Ishikawa (cell line): ENCODE measurements at regions not wholly inside any gene's neighbourhood (a gene's known extent, or its start where the extent isn't known, plus 50 kb on each side); places are given as distances from the start of the nearest gene placed in this dataset.

Experiments used
- EP300 ChIP-seq: IDR thresholded peaks from 2 replicates; pipeline ENCODE4 v1.6.1; 2012; ENCODE audit warnings: borderline replicate concordance
- RAD21 ChIP-seq: IDR thresholded peaks from 2 replicates; pipeline ENCODE4 v1.6.1; 2012; ENCODE audit warnings: low read depth
- REST ChIP-seq: IDR thresholded peaks from 2 replicates; pipeline ENCODE4 v1.6.1; 2012; ENCODE audit warnings: low read depth, mild to moderate bottlenecking
- TAF1 ChIP-seq: IDR thresholded peaks from 2 replicates; pipeline ENCODE4 v1.6.1; 2012; ENCODE audit warnings: low read depth, mild to moderate bottlenecking
- TCF12 ChIP-seq: IDR thresholded peaks from 2 replicates; pipeline ENCODE4 v1.6.1; 2012; ENCODE audit warnings: low read depth
- ZBTB7A ChIP-seq: IDR thresholded peaks from 2 replicates; pipeline ENCODE4 v1.6.1; 2012; ENCODE audit warnings: low read depth
- TF ChIP-seq, protein P1 (sequence below): IDR thresholded peaks from 2 replicates; pipeline ENCODE4 v1.6.1; 2012
- TF ChIP-seq, protein P2 (sequence below): IDR thresholded peaks from 2 replicates; pipeline ENCODE4 v1.6.1; 2012

DNA sequence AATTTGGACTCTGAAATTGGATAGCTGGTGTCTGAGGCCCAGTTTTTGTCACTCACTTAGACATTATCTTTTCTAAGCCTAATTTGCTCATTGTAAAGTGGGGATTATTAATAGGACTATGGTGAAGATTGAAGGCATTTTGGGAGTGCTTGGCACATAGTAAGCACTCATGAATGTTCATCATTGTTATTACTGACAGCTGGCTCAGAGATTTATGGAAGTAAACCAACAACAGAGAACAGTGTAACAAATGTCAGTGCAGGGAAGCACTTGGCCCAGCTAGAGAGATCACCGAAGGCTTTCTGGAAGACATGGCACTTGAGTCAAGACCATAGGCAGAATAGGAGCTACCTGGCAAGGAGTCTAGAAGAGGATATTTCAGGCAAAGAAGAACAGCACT is 92.3 kb downstream of the RFC3 start:
- no peak for TF ChIP-seq ZBTB7A
- no peak for TF ChIP-seq REST
- TF ChIP-seq, protein P1, sequence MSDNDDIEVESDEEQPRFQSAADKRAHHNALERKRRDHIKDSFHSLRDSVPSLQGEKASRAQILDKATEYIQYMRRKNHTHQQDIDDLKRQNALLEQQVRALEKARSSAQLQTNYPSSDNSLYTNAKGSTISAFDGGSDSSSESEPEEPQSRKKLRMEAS, result no peak
- TF ChIP-seq TCF12, result no peak
- TF ChIP-seq RAD21, result no peak
- no peak for TF ChIP-seq TAF1
- no peak for TF ChIP-seq EP300
- TF ChIP-seq, protein P2, sequence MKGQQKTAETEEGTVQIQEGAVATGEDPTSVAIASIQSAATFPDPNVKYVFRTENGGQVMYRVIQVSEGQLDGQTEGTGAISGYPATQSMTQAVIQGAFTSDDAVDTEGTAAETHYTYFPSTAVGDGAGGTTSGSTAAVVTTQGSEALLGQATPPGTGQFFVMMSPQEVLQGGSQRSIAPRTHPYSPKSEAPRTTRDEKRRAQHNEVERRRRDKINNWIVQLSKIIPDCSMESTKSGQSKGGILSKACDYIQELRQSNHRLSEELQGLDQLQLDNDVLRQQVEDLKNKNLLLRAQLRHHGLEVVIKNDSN, result no peak
